Kidney epithelial cell (primary cell): ENCODE measurements at regions not wholly inside any gene's neighbourhood (a gene's known extent, or its start where the extent isn't known, plus 50 kb on each side); places are given as distances from the start of the nearest gene placed in this dataset.

Experiments
- DNase-seq: peaks from one replicate; pipeline ENCODE4 v3.0.0-alpha.2; 2010; ENCODE audit warnings: low read depth
- H3K27me3 ChIP-seq: 2 replicates; pipeline ENCODE4 v1.6.0; 2011; ENCODE audit warnings: low read length; ENCODE audit not compliant: control insufficient read depth, insufficient read depth
- H3K36me3 ChIP-seq: 2 replicates; pipeline ENCODE4 v1.5.1; 2011; ENCODE audit warnings: low read length; ENCODE audit not compliant: control insufficient read depth, insufficient read depth
- H3K4me3 ChIP-seq: 2 replicates; pipeline ENCODE4 v1.5.1; 2011; ENCODE audit warnings: low read depth, mild to moderate bottlenecking, control low read depth, low read length
- CTCF ChIP-seq: IDR thresholded peaks from 2 replicates; pipeline ENCODE4 v1.5.1; 2011; ENCODE audit warnings: mild to moderate bottlenecking, moderate library complexity, low read length, control low read depth, inconsistent platforms; ENCODE audit not compliant: insufficient read depth, poor library complexity, severe bottlenecking

DNA sequence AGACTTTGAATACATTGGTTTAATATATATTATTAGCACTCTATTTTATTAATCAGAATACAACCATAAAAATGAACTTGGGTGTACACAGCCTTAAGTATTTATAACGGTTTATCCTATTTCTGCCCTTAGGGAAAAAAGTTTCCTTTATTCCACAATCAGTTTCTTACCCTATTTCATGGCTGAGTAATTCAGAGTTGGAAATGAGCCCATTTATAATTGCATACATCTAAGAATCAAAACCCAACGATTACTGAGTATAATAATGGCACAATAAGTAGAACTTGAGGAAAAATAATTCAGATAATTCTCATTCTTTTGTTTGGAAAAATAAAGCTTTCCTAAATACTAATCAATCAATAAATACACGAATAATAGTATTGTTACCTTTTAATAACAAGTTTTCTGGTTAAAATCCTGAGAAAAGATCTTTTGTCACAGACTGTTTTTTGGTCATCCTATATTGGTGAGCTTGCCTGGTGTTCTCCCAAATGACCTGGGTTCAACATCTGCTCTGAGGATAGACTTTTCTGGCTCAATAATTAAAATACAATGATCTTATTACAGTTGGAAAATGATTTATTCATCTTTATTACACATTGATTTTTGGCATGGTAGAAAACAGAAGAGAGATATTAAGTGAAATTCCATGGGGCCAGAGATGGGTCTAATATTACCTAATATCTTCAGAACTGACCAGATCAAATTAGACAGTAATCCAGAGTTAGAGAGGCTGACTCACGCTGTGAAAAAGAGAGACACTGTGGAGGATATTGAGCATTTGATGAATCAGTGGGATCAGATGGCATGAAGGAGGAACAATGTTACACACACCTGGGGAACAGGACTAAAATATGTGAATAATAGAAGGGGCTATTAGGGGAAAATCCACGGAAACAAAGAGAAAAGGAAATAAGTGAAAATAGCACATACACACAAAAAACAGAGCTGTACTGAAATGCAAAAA, 162.1 kb upstream of the TBX18 start:
- no peaks in the 10 kb centered on the region for H3K27me3 ChIP-seq
- DNase-seq = no peak

GRCh38 chr6:84921891-84922290, 157.5 kb upstream of the TBX18 start:
- no peak overlapping the region for H3K4me3 ChIP-seq
- no peak for TF ChIP-seq CTCF
- H3K36me3 ChIP-seq = no peaks in the 10 kb centered on the region
- no peaks in the 10 kb centered on the region for H3K27me3 ChIP-seq
- no peak for DNase-seq

More for the DNA sequence above, 162.1 kb upstream of the TBX18 start:
- TF ChIP-seq CTCF = no peak
- no peaks in the 10 kb centered on the region for H3K36me3 ChIP-seq
- H3K4me3 ChIP-seq = no peak overlapping the region

DNA sequence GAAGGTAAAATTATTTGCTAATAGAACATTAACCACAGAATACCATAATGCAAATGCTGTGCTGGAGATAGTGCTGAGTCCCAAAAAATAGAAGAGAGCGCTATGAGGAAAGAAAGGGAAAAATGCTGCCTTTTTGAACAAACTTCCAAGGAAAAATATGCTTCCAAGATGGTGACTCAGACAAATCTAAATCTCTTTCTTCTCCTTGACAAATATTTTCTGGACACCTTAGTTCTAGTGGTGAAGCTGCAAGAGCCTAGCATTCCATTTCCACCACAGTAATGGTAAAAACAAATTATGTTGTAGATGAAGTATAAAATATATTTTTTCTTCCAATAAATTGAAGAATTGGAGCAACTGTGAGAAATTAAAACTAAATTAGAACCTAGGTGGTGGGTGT, 155.6 kb upstream of the TBX18 start:
- H3K36me3 ChIP-seq = no peaks in the 10 kb centered on the region
- TF ChIP-seq CTCF = no peak
- no peak overlapping the region for H3K4me3 ChIP-seq
- H3K27me3 ChIP-seq = no peaks in the 10 kb centered on the region
- DNase-seq = no peak

DNA sequence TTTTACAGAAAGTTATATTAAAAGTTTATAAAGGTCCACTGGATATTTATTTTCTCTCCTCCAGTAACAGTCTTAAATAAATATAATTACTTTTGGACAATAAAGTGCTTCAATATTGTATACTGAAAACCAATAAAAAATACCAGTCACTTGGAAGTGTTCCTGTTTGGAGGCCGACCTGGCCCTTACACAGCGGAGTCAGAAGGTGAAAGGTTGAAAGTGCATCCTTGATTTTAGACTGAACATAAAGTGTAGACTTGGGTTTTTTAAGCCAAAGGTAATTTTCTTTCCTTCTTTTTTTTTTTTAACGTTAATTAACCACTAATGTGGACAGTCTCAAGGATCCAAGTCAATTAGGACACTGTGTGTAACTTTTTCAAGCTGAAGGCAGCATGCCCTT, 152.3 kb upstream of the TBX18 start:
- no peak for DNase-seq
- Histone ChIP-seq H3K27me3 (no peaks in the 10 kb centered on the region), H3K4me3 (no peak overlapping the region), H3K36me3 (no peaks in the 10 kb centered on the region)
- TF ChIP-seq CTCF = no peak

- Histone ChIP-seq H3K4me3 (no peak overlapping the region), H3K36me3 (no peaks in the 10 kb centered on the region), H3K27me3 (no peaks in the 10 kb centered on the region)
- no peak for DNase-seq
- no peak for TF ChIP-seq CTCF
These were observed 148.3 kb upstream of the TBX18 start for GRCh38 chr6:84912472-84913322.
